KMS-11 (cell line): ENCODE measurements at regions not wholly inside any gene's neighbourhood (a gene's known extent, or its start where the extent isn't known, plus 50 kb on each side); places are given as distances from the start of the nearest gene placed in this dataset.
"Not testable (repeated sequence)": the region's sequence is repeated elsewhere in the genome, so short reads cannot be mapped to it uniquely, and the experiment has no call there.

Experiments
- H2AFZ ChIP-seq: fragments of 200-600 bp; sonication (generic); 2 replicates; pipeline ENCODE4 v1.6.1; 2016; ENCODE audit warnings: antibody characterized with exemption, mixed run types, low read depth
- H3K27ac ChIP-seq: fragments of 200-600 bp; sonication (generic); 2 replicates; pipeline ENCODE4 v1.6.1; 2016; ENCODE audit warnings: mild to moderate bottlenecking, mixed run types
- H3K27me3 ChIP-seq: fragments of 200-600 bp; sonication (generic); 2 replicates; pipeline ENCODE4 v1.6.1; 2017; ENCODE audit warnings: mild to moderate bottlenecking, low read depth, mixed run types, moderate library complexity; ENCODE audit not compliant: insufficient read depth
- H3K36me3 ChIP-seq: fragments of 200-600 bp; sonication (generic); 2 replicates; pipeline ENCODE4 v1.6.1; 2017; ENCODE audit warnings: mild to moderate bottlenecking, mixed run types; ENCODE audit not compliant: insufficient read depth
- H3K4me1 ChIP-seq: fragments of 200-600 bp; sonication (generic); 2 replicates; pipeline ENCODE4 v1.6.1; 2016; ENCODE audit warnings: mild to moderate bottlenecking, low read depth, mixed run types; ENCODE audit not compliant: poor library complexity, severe bottlenecking
- H3K4me2 ChIP-seq: fragments of 200-600 bp; sonication (generic); 2 replicates; pipeline ENCODE4 v1.7.0; 2016; ENCODE audit warnings: mild to moderate bottlenecking, mixed run types
- H3K4me3 ChIP-seq: fragments of 200-600 bp; sonication (generic); IDR thresholded peaks from 2 replicates; pipeline ENCODE4 v1.6.1; 2017; ENCODE audit warnings: low read depth, low read length, mixed read lengths; ENCODE audit not compliant: insufficient read depth
- H3K79me2 ChIP-seq: fragments of 200-600 bp; sonication (generic); 2 replicates; pipeline ENCODE4 v1.6.1; 2016; ENCODE audit warnings: low read depth, mixed run types; ENCODE audit not compliant: insufficient read depth
- H3K9ac ChIP-seq: fragments of 200-600 bp; sonication (generic); 2 replicates; pipeline ENCODE4 v1.6.1; 2016; ENCODE audit warnings: mild to moderate bottlenecking, mixed run types
- H4K20me1 ChIP-seq: fragments of 200-600 bp; sonication (generic); 2 replicates; pipeline ENCODE4 v1.6.1; 2016; ENCODE audit warnings: mild to moderate bottlenecking, mixed run types; ENCODE audit not compliant: insufficient read depth
- CTCF ChIP-seq: fragments of 200-600 bp; sonication (generic); conservative IDR thresholded peaks from 2 replicates; pipeline ENCODE4 v1.6.1; 2017; ENCODE audit warnings: low read depth, mild to moderate bottlenecking, antibody characterized with exemption, low read length, moderate library complexity, mixed read lengths

- TF ChIP-seq CTCF: no peak
- Histone ChIP-seq H4K20me1 (no peaks in the 10 kb centered on the region), H3K4me3 (no peak overlapping the region), H3K36me3 (no peaks in the 10 kb centered on the region; the same call in 1 of the 2 replicates), H3K9ac (no peak overlapping the region), H3K79me2 (no peaks in the 10 kb centered on the region), H3K4me2 (no peak overlapping the region), H3K4me1 (no peaks in the 10 kb centered on the region), H3K27me3 (no peaks in the 10 kb centered on the region), H3K27ac (no peak overlapping the region), H2AFZ (no peak overlapping the region)
Observed at GRCh38 chr21:27953340-27954045, 986.6 kb upstream of the ADAMTS5 start.

GRCh38 chr21:27949093-27949492 lies 982.2 kb upstream of the ADAMTS5 start:
- not testable (repeated sequence) for H3K4me3 ChIP-seq, H2AFZ ChIP-seq, H3K9ac ChIP-seq, H3K4me1 ChIP-seq, H3K4me2 ChIP-seq, H3K27me3 ChIP-seq, H3K36me3 ChIP-seq, H3K27ac ChIP-seq, H3K79me2 ChIP-seq, H4K20me1 ChIP-seq

- H3K4me2 ChIP-seq, H3K79me2 ChIP-seq, H3K36me3 ChIP-seq, H2AFZ ChIP-seq, H3K4me1 ChIP-seq, H3K27ac ChIP-seq, H4K20me1 ChIP-seq, H3K4me3 ChIP-seq, H3K27me3 ChIP-seq, H3K9ac ChIP-seq: not testable (repeated sequence)
Observed at GRCh38 chr21:27930108-27930767, 963.4 kb upstream of the ADAMTS5 start.

- not testable (repeated sequence) for H3K27me3 ChIP-seq, H3K4me1 ChIP-seq, H3K27ac ChIP-seq, H2AFZ ChIP-seq, H3K9ac ChIP-seq, H3K36me3 ChIP-seq, H4K20me1 ChIP-seq, H3K79me2 ChIP-seq, H3K4me3 ChIP-seq, H3K4me2 ChIP-seq
Observed at GRCh38 chr21:27929179-27929578, 962.3 kb upstream of the ADAMTS5 start.

GRCh38 chr21:27928534-27929115 lies 961.7 kb upstream of the ADAMTS5 start:
- not testable (repeated sequence) for H3K79me2 ChIP-seq, H3K27ac ChIP-seq, H3K4me2 ChIP-seq, H3K9ac ChIP-seq, H3K36me3 ChIP-seq, H3K4me1 ChIP-seq, H2AFZ ChIP-seq, H4K20me1 ChIP-seq, H3K4me3 ChIP-seq, H3K27me3 ChIP-seq

- not testable (repeated sequence) for H3K36me3 ChIP-seq, H3K9ac ChIP-seq, H3K4me3 ChIP-seq, H2AFZ ChIP-seq, H3K4me2 ChIP-seq, H3K79me2 ChIP-seq, H3K27me3 ChIP-seq, H3K27ac ChIP-seq, H3K4me1 ChIP-seq, H4K20me1 ChIP-seq
Observed at GRCh38 chr21:27921421-27921820, 954.5 kb upstream of the ADAMTS5 start.

- not testable (repeated sequence) for H3K36me3 ChIP-seq
Observed at GRCh38 chr21:27917966-27918365, 951.1 kb upstream of the ADAMTS5 start.

GRCh38 chr21:27916326-27916725 lies 949.4 kb upstream of the ADAMTS5 start:
- not testable (repeated sequence) for H3K4me3 ChIP-seq, H3K4me1 ChIP-seq, H3K27ac ChIP-seq, H3K27me3 ChIP-seq, H3K4me2 ChIP-seq, H4K20me1 ChIP-seq, H3K9ac ChIP-seq, H3K79me2 ChIP-seq, H2AFZ ChIP-seq, H3K36me3 ChIP-seq

More at GRCh38 chr21:27917966-27918365, 951.1 kb upstream of the ADAMTS5 start:
- H3K27me3 ChIP-seq, H3K4me1 ChIP-seq, H3K4me3 ChIP-seq, H2AFZ ChIP-seq, H3K4me2 ChIP-seq, H3K27ac ChIP-seq, H3K79me2 ChIP-seq, H3K9ac ChIP-seq, H4K20me1 ChIP-seq: not testable (repeated sequence)

GRCh38 chr21:27912133-27912532 lies 945.2 kb upstream of the ADAMTS5 start:
- H3K27me3 ChIP-seq, H3K4me2 ChIP-seq, H3K79me2 ChIP-seq, H3K4me3 ChIP-seq, H3K4me1 ChIP-seq, H3K9ac ChIP-seq, H4K20me1 ChIP-seq, H2AFZ ChIP-seq, H3K36me3 ChIP-seq, H3K27ac ChIP-seq: not testable (repeated sequence)
